MCF 10A (cell line): ENCODE measurements at regions not wholly inside any gene's neighbourhood (a gene's known extent, or its start where the extent isn't known, plus 50 kb on each side); places are given as distances from the start of the nearest gene placed in this dataset.
A peak's percentile ranks its signal among the peaks of the same experiment; 100 is the strongest.
"Not testable (repeated sequence)": the region's sequence is repeated elsewhere in the genome, so short reads cannot be mapped to it uniquely, and the experiment has no call there.

Source experiments
- BruUV-seq: library from RNA; stranded (reverse); fragments of 400-500 nt; replicated peaks from 2 replicates; lab custom pipeline; 2021; lab: Mats Ljungman, UMichigan
- CTCF ChIA-PET: fragments of 300-600 bp; sonication (Branson Sonifier 250); formaldehyde crosslinking; extraction: SDS; loops from one replicate; lab custom pipeline; 2021; ENCODE audit warnings: antibody characterized with exemption, inconsistent platforms; lab: Yijun Ruan, JAX
- POLR2A ChIA-PET: fragments of 300-600, 350-650 bp; sonication (Branson Sonifier 250); formaldehyde crosslinking; extraction: SDS; loops from one replicate; lab custom pipeline; 2020; ENCODE audit warnings: antibody characterized with exemption, inconsistent platforms; lab: Yijun Ruan, JAX
- DNase-seq: peaks from one replicate; pipeline ENCODE4 v3.0.0-alpha.2; 2018; ENCODE audit not compliant: unreplicated experiment
- H3K27ac Mint-ChIP-seq: one replicate; pipeline ENCODE4 v1.8.0; 2022; ENCODE audit warnings: mild to moderate bottlenecking, low read depth, mixed read lengths; ENCODE audit not compliant: unreplicated experiment
- H3K27me3 Mint-ChIP-seq: one replicate; pipeline ENCODE4 v1.8.0; 2022; ENCODE audit warnings: mixed read lengths; ENCODE audit not compliant: insufficient read depth, unreplicated experiment
- H3K36me3 Mint-ChIP-seq: one replicate; pipeline ENCODE4 v1.8.0; 2022; ENCODE audit warnings: mild to moderate bottlenecking, moderate library complexity, mixed read lengths; ENCODE audit not compliant: insufficient read depth, unreplicated experiment
- H3K4me1 Mint-ChIP-seq: one replicate; pipeline ENCODE4 v1.8.0; 2022; ENCODE audit warnings: mixed read lengths; ENCODE audit not compliant: insufficient read depth, unreplicated experiment
- H3K4me3 Mint-ChIP-seq: one replicate; pipeline ENCODE4 v1.8.0; 2022; ENCODE audit warnings: mild to moderate bottlenecking, moderate library complexity, mixed read lengths; ENCODE audit not compliant: unreplicated experiment
- H3K9me3 Mint-ChIP-seq: one replicate; pipeline ENCODE4 v1.8.0; 2022; ENCODE audit warnings: mixed read lengths; ENCODE audit not compliant: unreplicated experiment
- intact Hi-C: fragments of 100-400 bp; cut with micrococcal nuclease; formaldehyde crosslinking; loops from 2 replicates; pipeline ENCODE4 v1.14.1; 2022
- TF ChIP-seq, protein P1 (sequence below): fragments of 200-600 bp; IDR thresholded peaks from one replicate; pipeline ENCODE4 v1.8.0; 2022; ENCODE audit warnings: antibody characterized with exemption, mild to moderate bottlenecking; ENCODE audit not compliant: unreplicated experiment

DNA sequence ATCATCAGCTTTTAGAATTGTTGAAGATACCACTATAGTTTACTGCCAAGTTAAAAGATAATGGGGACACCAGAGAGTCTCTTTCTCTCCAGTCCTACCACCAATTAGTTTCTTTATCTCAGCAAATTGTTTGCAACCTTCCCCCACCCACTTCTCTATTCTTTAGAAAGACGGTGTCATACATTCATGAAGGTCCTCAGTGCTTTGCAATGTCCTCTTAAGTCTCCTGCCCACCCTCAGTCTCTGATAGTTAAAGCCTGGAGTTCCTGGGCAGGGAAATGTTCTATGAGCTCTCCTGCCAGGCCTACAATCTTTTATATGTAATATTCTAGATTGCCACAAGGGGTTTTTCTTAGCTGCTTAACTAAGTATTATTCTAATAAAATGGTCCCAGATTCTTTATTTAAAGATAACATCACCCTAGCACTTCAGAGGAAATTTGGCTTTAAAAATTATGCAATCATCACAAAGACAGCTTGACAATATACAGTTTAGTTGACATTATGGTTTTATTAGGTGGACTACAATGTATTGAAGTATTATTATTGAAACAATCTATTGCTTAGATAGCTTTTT is 509.2 kb downstream of the CSNK1G3 start:
- Mint-ChIP-seq H3K27me3 (no peaks in the 10 kb centered on the region), H3K36me3 (no peaks in the 10 kb centered on the region), H3K9me3 (peaks cover 10% of the 10 kb centered on the region), H3K4me3 (no peak overlapping the region), H3K4me1 (no peaks in the 10 kb centered on the region), H3K27ac (no peak overlapping the region)
- no TSS peak for BruUV-seq
- TF ChIP-seq, protein P1, sequence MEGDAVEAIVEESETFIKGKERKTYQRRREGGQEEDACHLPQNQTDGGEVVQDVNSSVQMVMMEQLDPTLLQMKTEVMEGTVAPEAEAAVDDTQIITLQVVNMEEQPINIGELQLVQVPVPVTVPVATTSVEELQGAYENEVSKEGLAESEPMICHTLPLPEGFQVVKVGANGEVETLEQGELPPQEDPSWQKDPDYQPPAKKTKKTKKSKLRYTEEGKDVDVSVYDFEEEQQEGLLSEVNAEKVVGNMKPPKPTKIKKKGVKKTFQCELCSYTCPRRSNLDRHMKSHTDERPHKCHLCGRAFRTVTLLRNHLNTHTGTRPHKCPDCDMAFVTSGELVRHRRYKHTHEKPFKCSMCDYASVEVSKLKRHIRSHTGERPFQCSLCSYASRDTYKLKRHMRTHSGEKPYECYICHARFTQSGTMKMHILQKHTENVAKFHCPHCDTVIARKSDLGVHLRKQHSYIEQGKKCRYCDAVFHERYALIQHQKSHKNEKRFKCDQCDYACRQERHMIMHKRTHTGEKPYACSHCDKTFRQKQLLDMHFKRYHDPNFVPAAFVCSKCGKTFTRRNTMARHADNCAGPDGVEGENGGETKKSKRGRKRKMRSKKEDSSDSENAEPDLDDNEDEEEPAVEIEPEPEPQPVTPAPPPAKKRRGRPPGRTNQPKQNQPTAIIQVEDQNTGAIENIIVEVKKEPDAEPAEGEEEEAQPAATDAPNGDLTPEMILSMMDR: no peak
- ChIA-PET POLR2A (interaction anchor here (1.2 kb wide), 1 partner anchor 14 kb away, joined by 3 read pairs; no protein-coding TSS in a partner anchor), CTCF (interaction anchor here (0.6 to 1.8 kb wide), 3 partner anchors 32 to 1089 kb away, joined by 4 read pairs; no protein-coding TSS in a partner anchor)
- no peak for DNase-seq
- intact Hi-C loops: no loop called here

DNA sequence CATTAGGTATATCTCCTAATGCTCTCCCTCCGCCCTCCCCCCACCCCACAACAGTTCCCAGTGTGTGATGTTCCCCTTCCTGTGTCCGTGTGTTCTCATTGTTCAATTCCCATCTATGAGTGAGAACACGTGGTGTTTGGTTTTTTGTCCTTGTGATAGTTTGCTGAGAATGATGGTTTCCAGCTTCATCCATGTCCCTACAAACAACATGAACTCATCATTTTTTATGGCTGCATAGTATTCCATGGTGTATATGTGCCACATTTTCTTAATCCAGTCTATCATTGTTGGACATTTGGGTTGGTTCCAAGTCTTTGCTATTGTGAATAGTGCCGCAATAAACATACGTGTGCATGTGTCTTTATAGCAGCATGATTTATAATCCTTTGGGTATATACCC is 505.3 kb downstream of the CSNK1G3 start:
- H3K9me3 Mint-ChIP-seq, CTCF ChIA-PET, H3K27ac Mint-ChIP-seq, H3K4me1 Mint-ChIP-seq, intact Hi-C loops, DNase-seq, H3K4me3 Mint-ChIP-seq, H3K27me3 Mint-ChIP-seq, BruUV-seq, POLR2A ChIA-PET, H3K36me3 Mint-ChIP-seq: not testable (repeated sequence)

DNA sequence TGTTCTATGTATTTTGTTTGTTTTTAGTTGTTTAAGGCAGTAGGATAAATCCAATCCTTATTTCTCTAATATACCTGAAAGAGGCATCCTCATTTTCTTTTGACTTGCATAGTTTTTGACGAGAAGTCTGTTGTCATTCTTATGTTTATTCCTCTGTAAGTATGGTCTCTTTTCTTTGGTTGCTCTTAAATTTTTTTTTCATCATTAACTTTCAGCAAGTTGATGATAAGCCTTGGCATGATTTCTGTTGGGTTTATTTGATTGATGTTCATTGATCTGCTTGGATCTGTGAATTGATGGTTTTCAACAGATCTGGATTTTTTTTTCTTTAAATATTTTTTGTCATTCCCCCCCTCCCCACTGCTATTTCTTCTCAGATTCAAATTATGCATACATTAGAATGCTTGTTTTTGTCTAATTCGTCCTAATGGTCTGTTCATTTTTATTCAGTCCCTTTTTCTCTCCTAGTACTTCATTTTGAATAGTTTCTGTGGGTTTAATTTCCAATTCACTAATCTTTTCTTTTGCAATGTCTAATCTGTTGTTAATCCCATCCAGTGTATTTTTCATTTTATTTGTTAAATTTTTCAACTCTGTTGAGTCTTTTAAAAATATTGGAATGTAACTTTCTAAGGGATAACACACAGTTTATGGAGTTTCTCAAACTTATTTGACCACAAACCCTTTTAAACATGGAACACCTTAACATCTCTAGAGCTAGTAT is 495.9 kb downstream of the CSNK1G3 start:
- H3K9me3 Mint-ChIP-seq: peaks cover 8% of the 10 kb centered on the region
- H3K36me3 Mint-ChIP-seq: no peaks in the 10 kb centered on the region
- no peak overlapping the region for H3K4me3 Mint-ChIP-seq
- no peaks in the 10 kb centered on the region for H3K27me3 Mint-ChIP-seq
- no TSS peak for BruUV-seq
- intact Hi-C loops: no loop called here
- TF ChIP-seq, protein P1: no peak
- H3K27ac Mint-ChIP-seq: no peak overlapping the region
- peak; percentile 18 for DNase-seq
- H3K4me1 Mint-ChIP-seq: no peaks in the 10 kb centered on the region
- CTCF ChIA-PET: interaction anchor here (0.6 kb wide), 1 partner anchor 608 kb away, joined by 3 read pairs; no protein-coding TSS in a partner anchor
- POLR2A ChIA-PET: interaction anchor here (0.6 to 0.7 kb wide), 2 partner anchors 119 to 971 kb away, joined by 3 read pairs; no protein-coding TSS in a partner anchor

DNA sequence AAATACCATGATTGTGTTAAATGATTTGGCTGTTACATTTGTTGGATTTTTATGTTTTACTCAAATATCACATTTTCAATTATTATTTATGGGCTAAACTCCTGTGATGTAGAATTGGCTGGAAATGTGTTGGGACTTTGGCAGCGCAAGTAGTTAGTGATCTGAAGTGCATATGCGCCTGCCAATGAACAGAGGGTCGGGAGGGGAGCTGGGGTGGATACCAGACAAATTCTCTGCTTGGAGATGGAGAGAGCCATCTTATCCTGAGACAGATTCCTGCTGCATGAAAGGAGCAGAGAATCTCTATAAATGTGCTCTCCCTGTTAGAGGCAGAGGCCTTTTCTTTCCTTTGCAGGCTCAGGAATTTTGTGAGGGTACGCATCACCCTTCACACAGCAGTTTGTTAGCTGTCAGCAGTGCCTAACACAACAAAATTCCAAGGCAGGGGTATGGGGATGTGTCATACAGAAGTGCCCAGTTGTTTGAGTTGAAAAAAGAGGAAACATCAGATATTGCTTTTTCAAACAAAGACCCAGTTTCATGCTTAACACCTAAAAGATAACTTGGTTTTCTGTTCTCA is 489.1 kb downstream of the CSNK1G3 start:
- Mint-ChIP-seq H3K4me1 (peaks cover 17% of the 10 kb centered on the region), H3K4me3 (no peak overlapping the region), H3K27me3 (no peaks in the 10 kb centered on the region), H3K27ac (no peak overlapping the region), H3K36me3 (no peaks in the 10 kb centered on the region), H3K9me3 (no peaks in the 10 kb centered on the region)
- TF ChIP-seq, protein P1: no peak
- intact Hi-C loops: no loop called here
- DNase-seq: no peak
- CTCF ChIA-PET: interaction anchor here (0.7 kb wide), 1 partner anchor 15 kb away, joined by 4 read pairs; no protein-coding TSS in a partner anchor
- POLR2A ChIA-PET: no interaction called here
- BruUV-seq: no TSS peak
